ENCODE measurements at regions not wholly inside any gene's neighbourhood (a gene's known extent, or its start where the extent isn't known, plus 50 kb on each side); places are given as distances from the start of the nearest gene placed in this dataset.

DNA sequence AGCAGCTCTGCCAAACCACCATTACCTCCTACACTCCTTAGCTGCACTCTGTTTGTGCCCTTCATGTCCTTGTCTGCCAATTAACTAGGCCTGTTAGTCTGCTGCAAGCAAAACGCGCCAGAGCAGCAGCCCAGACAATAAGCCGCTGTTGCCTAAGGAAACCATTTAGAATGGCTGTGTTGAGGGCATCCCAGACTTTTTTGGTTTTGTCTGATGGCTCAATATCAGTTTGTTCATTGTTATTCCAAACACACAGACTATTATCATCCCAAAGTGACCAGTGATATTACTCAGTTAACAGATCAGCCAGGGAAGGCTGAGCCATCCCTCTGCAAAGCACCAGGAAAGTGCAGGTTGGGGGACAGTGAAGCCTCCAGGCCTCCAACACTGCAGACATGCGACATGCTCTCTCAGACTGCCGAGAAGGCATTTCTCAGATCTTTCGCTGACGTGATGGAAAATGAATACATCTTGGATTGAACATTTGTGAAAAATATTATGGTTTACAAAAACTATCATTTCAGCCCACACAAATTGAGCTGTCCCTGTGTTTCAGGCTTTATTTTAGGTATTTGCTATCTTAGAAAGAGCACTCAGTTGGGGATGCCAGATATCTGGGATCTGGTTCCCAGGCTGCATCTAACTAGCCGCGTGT lies 182.0 kb upstream of the HNRNPA3 start:
- ATAC-seq, result peak; percentile 58
- TF ChIP-seq TCF4 (CRISPR knock-in tag; IDR thresholded peaks at IDR 0.05; ENCODE audit: borderline replicate concordance) (peak; percentile 51; the same call in 1 of the 2 replicates), OSR1 (CRISPR knock-in tag; IDR thresholded peaks at IDR 0.05) (no peak)

DNA sequence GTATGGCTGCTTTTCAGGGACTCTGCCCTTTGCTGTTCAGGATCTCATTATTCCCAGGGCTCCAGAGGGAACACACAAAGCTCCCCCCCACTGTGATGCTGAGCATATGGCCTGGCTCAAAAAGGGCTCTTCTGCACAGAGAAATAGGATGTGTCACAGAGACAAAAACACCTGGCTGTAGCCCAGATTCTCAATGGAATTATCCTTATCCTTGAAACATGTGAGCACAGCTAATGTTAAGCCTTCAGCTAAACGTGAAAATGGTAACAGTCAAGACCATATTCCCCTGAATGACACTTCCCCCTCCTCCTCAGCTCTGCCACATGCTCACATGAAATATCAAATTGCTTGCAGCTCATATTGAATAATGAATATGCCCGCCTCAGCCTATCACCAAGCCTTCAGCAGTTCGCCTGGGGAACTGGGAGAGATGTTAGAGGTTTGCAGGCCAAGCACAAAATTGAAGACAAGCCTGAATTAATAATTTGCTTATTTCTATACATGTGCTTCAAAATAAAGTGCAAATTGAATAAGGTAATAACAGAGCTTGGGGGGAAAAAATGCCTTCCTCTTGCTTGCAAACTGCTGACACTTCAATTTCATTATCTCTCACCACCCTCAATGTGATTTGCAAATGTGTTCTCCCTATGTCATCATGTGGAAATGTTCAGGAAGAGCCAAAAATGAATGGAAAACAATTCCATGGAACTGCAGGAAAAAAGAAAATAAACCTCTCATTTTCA lies 181.0 kb upstream of the HNRNPA3 start:
- no peak; the same call in 2 of the 3 replicates for ATAC-seq
- TF ChIP-seq RARB (CRISPR knock-in tag; IDR thresholded peaks at IDR 0.05), result no peak
- no peak for TF ChIP-seq ZNF8 (CRISPR knock-in tag; IDR thresholded peaks at IDR 0.05)
- TF ChIP-seq ESRRG (CRISPR knock-in tag; IDR thresholded peaks at IDR 0.05), result no peak
- peak; percentile 29; the same call in 1 of the 2 replicates for TF ChIP-seq TCF4 (CRISPR knock-in tag; IDR thresholded peaks at IDR 0.05; ENCODE audit: borderline replicate concordance)
- TF ChIP-seq TSHZ2 (CRISPR knock-in tag; IDR thresholded peaks at IDR 0.05), result no peak

DNA sequence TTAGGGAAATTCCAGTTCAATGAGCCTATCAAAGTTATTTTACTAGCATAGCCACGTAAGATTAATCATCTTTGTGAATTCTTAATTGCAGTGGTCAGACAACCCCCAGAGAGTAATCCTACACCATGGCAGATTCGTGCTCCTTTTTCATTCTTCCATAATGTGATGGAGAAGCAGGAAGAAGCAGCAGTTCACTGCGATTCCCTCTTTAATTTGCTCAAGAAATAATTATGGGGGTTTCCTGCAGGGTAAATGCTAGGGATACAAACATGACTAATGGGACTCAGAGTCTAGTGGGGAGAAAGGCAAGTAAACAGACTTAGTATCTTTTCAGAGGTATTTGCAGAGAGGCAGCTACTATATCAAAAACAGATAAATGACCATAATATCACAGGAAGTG lies 175.8 kb upstream of the HNRNPA3 start:
- ATAC-seq, result no peak
- TF ChIP-seq RARB (CRISPR knock-in tag; IDR thresholded peaks at IDR 0.05), result no peak
- no peak for TF ChIP-seq GLIS3 (CRISPR knock-in tag; IDR thresholded peaks at IDR 0.05)
- no peak for TF ChIP-seq CREB5 (CRISPR knock-in tag; IDR thresholded peaks at IDR 0.05; ENCODE audit: low read depth)
- TF ChIP-seq ZNF70 (CRISPR knock-in tag; IDR thresholded peaks at IDR 0.05), result no peak
- no peak for TF ChIP-seq BACH2 (CRISPR knock-in tag; IDR thresholded peaks at IDR 0.05; ENCODE audit: borderline replicate concordance)
- TF ChIP-seq ARNTL (CRISPR knock-in tag; IDR thresholded peaks at IDR 0.05; ENCODE audit: borderline replicate concordance, low read depth), result no peak

DNA sequence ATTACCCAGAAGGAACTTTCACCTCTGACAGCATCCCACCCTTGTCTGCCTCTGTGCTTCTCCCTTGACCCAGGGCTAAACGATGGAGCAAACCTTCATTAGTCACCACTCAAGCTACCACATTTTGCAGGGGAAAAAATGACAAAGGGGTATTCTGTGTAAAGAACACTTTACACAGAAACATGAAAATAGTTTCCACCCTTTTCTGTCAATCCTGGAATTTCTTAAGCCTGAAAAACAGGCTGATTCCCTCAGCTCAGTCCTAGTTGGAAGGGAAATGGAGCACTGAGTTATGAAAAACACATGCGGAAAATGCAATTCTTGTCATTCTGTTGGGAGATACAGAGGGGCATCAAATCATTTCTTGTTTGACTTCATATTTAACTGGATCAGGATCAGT lies 175.0 kb upstream of the HNRNPA3 start:
- ATAC-seq, result no peak
- no peak for TF ChIP-seq BACH2 (CRISPR knock-in tag; IDR thresholded peaks at IDR 0.05; ENCODE audit: borderline replicate concordance)
- no peak for TF ChIP-seq ZNF565 (CRISPR knock-in tag; conservative IDR thresholded peaks at IDR 0.05; ENCODE audit: low read depth)

DNA sequence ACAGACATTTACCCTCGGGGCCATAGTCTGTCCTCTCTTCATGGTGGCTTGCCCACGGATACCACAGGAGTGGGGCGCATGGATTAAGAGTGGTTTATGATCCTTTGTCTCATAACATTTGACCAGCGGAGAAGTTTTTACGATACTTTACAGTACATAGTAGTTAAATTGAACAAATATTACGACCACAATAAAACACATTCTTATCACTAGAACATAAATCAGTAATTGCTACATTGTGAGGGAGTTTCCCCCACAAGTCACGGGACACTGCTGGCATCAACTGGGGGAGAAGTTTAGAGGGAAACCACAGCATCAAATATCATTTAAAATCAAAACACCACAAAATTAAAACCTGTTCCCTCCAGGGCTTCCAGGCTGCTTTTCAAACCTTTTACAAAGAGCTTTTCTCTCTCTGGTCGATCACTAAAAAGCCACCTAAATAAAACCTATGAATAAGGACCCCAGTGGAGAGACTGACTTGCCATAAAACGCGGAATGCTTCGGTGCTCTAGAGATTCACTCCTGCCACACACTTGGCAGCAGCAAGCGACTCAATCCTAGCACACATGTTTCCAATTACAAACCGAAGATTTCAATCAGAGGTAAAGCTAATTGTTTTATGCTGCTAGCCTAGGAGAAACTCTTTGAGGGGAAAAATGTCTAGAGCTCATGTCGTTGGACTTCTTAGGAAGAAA lies 173.7 kb upstream of the HNRNPA3 start:
- peak; percentile 54; the same call in 2 of the 3 replicates for ATAC-seq
- TF ChIP-seq ARNTL (CRISPR knock-in tag; IDR thresholded peaks at IDR 0.05; ENCODE audit: borderline replicate concordance, low read depth) (no peak), OSR1 (CRISPR knock-in tag; IDR thresholded peaks at IDR 0.05) (no peak), ISL1 (CRISPR knock-in tag; IDR thresholded peaks at IDR 0.05) (0 out of 2 replicates have a peak, but pooled peaks have one; percentile 29), TSHZ2 (CRISPR knock-in tag; IDR thresholded peaks at IDR 0.05) (peak; percentile 29; the same call in 1 of the 2 replicates), ESRRG (CRISPR knock-in tag; IDR thresholded peaks at IDR 0.05) (no peak), ZFP3 (CRISPR knock-in tag; IDR thresholded peaks at IDR 0.05) (0 out of 2 replicates have a peak, but pooled peaks have one; percentile 44), TCF4 (CRISPR knock-in tag; IDR thresholded peaks at IDR 0.05; ENCODE audit: borderline replicate concordance) (peak; percentile 77), ZNF565 (CRISPR knock-in tag; conservative IDR thresholded peaks at IDR 0.05; ENCODE audit: low read depth) (no peak)
